ENCODE measurements at regions not wholly inside any gene's neighbourhood (a gene's known extent, or its start where the extent isn't known, plus 50 kb on each side); places are given as distances from the start of the nearest gene placed in this dataset.

DNA sequence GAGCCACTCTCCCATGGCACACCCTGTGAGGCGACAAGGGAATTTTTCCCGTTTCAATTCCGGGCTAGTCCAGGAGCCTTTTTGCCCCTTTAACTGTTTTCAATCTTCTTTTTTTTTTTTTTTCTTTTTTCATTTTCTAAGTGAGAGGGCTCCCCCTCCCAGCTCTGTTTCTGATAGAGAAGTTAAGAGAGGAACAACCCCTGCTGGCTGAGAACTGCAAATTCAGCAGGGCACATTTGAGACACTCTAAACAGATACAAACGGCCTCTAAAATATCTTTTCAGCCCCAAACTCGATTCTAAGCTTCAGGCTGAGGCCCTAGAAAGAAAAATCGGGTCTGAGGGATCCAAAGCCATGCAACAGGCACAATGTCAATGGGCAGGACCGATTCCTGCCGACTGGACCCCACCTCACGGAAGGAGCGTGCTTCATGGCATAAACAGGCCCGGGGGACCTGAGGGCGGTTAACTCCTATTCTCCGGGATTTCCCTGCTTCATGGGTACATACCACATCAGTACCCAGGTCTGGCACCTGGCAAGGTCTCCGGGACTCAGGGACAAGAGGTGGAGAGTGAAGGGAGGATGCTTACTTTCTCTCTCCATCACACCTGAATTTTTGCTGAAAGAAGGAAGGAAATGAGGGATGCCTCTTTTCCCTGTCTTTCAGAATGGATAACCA lies 627.5 kb downstream of the BUD13 start:
- H3K4me1 ChIP-seq, result no peaks in the 10 kb centered on the region
- 86 to 91% (median 88%) methylated on average over 14 of the region's 14 CpGs for WGBS, 3 donors
- DNase-seq (no peak), ATAC-seq (no peak)
- H3K36me3 ChIP-seq (ENCODE audit: insufficient read depth in 1 of 2, low read depth in 1 of 2), result no peaks in the 10 kb centered on the region
- peaks cover 7% of the 10 kb centered on the region for H3K9me3 ChIP-seq
- intact Hi-C loops (cut with DNase I), result no loop called here
- no peak overlapping the region for H3K27ac ChIP-seq
- TF ChIP-seq, protein P1, sequence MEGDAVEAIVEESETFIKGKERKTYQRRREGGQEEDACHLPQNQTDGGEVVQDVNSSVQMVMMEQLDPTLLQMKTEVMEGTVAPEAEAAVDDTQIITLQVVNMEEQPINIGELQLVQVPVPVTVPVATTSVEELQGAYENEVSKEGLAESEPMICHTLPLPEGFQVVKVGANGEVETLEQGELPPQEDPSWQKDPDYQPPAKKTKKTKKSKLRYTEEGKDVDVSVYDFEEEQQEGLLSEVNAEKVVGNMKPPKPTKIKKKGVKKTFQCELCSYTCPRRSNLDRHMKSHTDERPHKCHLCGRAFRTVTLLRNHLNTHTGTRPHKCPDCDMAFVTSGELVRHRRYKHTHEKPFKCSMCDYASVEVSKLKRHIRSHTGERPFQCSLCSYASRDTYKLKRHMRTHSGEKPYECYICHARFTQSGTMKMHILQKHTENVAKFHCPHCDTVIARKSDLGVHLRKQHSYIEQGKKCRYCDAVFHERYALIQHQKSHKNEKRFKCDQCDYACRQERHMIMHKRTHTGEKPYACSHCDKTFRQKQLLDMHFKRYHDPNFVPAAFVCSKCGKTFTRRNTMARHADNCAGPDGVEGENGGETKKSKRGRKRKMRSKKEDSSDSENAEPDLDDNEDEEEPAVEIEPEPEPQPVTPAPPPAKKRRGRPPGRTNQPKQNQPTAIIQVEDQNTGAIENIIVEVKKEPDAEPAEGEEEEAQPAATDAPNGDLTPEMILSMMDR (IDR thresholded peaks at IDR 0.05), result no peak
- peaks cover 0 to 6% (median 2%) of the 10 kb centered on the region in 3 donors for H3K27me3 ChIP-seq (ENCODE audit: insufficient read depth in 3 of 3, low read length in 2 of 3)
- H3K4me3 ChIP-seq, result no peak overlapping the region

DNA sequence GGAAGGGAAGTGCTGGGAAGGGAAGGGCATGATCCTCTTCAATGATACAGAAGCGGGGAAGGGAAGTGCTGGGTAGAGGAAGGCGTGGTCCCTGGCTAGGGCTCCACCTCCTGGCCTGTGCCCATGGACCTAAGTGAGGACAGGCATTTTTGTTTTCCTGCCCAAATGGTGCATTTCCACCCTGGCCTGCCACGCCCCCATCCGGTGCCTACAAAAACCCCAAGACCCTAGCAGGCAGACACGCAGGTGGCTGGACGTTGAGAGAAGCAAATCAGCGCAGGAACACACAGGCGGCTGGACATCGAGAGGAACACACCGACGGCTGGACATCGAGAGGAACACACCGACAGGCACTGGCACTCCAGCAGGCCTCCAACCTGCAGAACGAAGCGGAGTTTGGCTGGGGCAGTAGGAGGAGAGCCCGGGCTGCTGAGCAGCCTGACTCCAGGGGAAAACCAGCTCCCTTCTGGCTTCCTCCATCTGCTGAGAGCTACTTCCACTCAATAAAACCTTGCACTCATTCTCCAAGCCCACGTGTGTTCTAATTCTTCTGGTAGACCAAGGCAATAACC lies 628.3 kb downstream of the BUD13 start:
- no peak overlapping the region for H3K27ac ChIP-seq
- TF ChIP-seq, protein P1 (IDR thresholded peaks at IDR 0.05), result no peak
- DNase-seq (no peak), ATAC-seq (no peak)
- intact Hi-C loops (cut with DNase I), result no loop called here
- H3K36me3 ChIP-seq (ENCODE audit: insufficient read depth in 1 of 2, low read depth in 1 of 2), result no peaks in the 10 kb centered on the region
- H3K27me3 ChIP-seq (ENCODE audit: insufficient read depth in 3 of 3, low read length in 2 of 3), result peaks cover 0 to 9% (median 2%) of the 10 kb centered on the region in 3 donors
- peaks cover under 1% of the 10 kb centered on the region for H3K9me3 ChIP-seq
- H3K4me1 ChIP-seq, result no peaks in the 10 kb centered on the region
- H3K4me3 ChIP-seq, result no peak overlapping the region
- WGBS, 3 donors, result 84 to 85% (median 84%) methylated on average over 17 of the region's 17 CpGs

DNA sequence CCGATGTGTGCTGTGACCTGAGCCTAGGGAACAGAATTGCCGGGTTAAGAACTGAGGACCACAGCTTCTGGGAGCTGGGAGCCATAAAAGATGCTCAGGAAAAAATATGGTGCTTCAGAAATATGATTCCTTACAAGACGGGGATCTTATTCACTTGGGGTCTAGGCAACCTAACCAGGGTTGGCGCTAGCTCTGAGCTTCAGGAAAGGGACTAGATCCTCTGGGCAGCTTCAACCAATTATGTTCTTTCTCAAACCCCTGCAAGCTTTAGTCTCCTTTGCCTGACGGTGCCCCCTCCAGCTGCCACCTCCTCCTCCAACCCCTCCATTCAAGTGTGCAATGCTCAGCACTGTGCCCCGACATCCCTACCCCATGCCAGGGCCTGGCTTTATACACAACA lies 634.1 kb upstream of the CADM1 start:
- intact Hi-C loops (cut with DNase I), result no loop called here
- TF ChIP-seq, protein P1 (IDR thresholded peaks at IDR 0.05), result no peak
- WGBS, 3 donors, result 74 to 81% (median 77%) methylated on average over 6 of the region's 6 CpGs
- Histone ChIP-seq H3K9me3 (no peaks in the 10 kb centered on the region), H3K4me3 (no peak overlapping the region), H3K4me1 (no peaks in the 10 kb centered on the region), H3K27ac (no peak overlapping the region), H3K27me3 (ENCODE audit: insufficient read depth in 3 of 3, low read length in 2 of 3) (peaks cover 0 to 15% (median 0%) of the 10 kb centered on the region in 3 donors), H3K36me3 (ENCODE audit: insufficient read depth in 1 of 2, low read depth in 1 of 2) (no peaks in the 10 kb centered on the region)
- ATAC-seq (no peak), DNase-seq (no peak)

DNA sequence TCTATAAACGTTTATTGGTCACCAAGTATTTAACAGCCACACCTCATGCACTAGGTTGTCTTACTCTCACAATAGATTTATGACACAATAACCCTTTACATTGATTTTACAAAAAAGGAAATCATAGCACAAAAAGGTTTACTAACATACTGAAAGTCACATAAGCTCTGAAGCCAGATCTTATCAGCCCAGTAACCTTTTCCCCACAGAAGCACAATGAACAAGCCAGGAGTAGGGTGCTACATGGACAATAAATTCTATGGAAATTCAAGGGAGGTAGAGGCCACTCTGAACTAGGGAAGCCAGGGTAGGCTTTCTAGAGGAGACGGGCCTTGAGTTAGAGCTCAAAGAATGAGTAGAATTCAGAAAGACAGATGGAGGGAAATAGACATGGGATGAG lies 633.5 kb upstream of the CADM1 start:
- WGBS, 3 donors, result 55 to 58% (median 58%) methylated on average over 2 of the region's 2 CpGs
- TF ChIP-seq, protein P1 (IDR thresholded peaks at IDR 0.05), result no peak
- DNase-seq, result no peak
- H3K9me3 ChIP-seq, result no peaks in the 10 kb centered on the region
- no peak for ATAC-seq
- no peaks in the 10 kb centered on the region for H3K4me1 ChIP-seq
- peaks cover 0 to 15% (median 0%) of the 10 kb centered on the region in 3 donors for H3K27me3 ChIP-seq (ENCODE audit: insufficient read depth in 3 of 3, low read length in 2 of 3)
- intact Hi-C loops (cut with DNase I), result no loop called here
- H3K4me3 ChIP-seq, result no peak overlapping the region
- H3K27ac ChIP-seq, result no peak overlapping the region
- no peaks in the 10 kb centered on the region for H3K36me3 ChIP-seq (ENCODE audit: insufficient read depth in 1 of 2, low read depth in 1 of 2)
